Hepatocyte (in vitro differentiated cells): ENCODE measurements at regions not wholly inside any gene's neighbourhood (a gene's known extent, or its start where the extent isn't known, plus 50 kb on each side); places are given as distances from the start of the nearest gene placed in this dataset.
"Not testable (repeated sequence)": the region's sequence is repeated elsewhere in the genome, so short reads cannot be mapped to it uniquely, and the experiment has no call there.

ENCODE experiments used
- EZH2 ChIP-seq: fragments of 200-600 bp; sonication (generic); IDR thresholded peaks from 2 replicates; pipeline ENCODE4 v1.6.1; 2016; ENCODE audit warnings: antibody characterized with exemption, mild to moderate bottlenecking, borderline replicate concordance
- EZH2phosphoT487 ChIP-seq: fragments of 200-600 bp; sonication (generic); IDR thresholded peaks from one replicate; pipeline ENCODE4 v1.6.1; 2018; ENCODE audit warnings: antibody characterized with exemption, mild to moderate bottlenecking, low read depth, moderate library complexity; ENCODE audit not compliant: unreplicated experiment, severe bottlenecking
- TF ChIP-seq, protein P1 (sequence below): fragments of 200-600 bp; sonication (generic); IDR thresholded peaks from 2 replicates; pipeline ENCODE4 v1.5.1; 2016; ENCODE audit warnings: antibody characterized with exemption, mild to moderate bottlenecking; ENCODE audit not compliant: poor library complexity

GRCh38 chr18:44580782-44581181 lies 99.9 kb upstream of the SETBP1 start:
- TF ChIP-seq, protein P1, sequence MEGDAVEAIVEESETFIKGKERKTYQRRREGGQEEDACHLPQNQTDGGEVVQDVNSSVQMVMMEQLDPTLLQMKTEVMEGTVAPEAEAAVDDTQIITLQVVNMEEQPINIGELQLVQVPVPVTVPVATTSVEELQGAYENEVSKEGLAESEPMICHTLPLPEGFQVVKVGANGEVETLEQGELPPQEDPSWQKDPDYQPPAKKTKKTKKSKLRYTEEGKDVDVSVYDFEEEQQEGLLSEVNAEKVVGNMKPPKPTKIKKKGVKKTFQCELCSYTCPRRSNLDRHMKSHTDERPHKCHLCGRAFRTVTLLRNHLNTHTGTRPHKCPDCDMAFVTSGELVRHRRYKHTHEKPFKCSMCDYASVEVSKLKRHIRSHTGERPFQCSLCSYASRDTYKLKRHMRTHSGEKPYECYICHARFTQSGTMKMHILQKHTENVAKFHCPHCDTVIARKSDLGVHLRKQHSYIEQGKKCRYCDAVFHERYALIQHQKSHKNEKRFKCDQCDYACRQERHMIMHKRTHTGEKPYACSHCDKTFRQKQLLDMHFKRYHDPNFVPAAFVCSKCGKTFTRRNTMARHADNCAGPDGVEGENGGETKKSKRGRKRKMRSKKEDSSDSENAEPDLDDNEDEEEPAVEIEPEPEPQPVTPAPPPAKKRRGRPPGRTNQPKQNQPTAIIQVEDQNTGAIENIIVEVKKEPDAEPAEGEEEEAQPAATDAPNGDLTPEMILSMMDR, result not testable (repeated sequence)
- not testable (repeated sequence) for TF ChIP-seq EZH2, EZH2phosphoT487
